ENCODE measurements at regions not wholly inside any gene's neighbourhood (a gene's known extent, or its start where the extent isn't known, plus 50 kb on each side); places are given as distances from the start of the nearest gene placed in this dataset.

GRCh38 chr5:2669259-2669658 is 82.2 kb downstream of the IRX2 start:
- dilution Hi-C loops (cut with MboI; ENCODE audit: extremely low pct_ligation_motif_present, low sequenced_read_pairs): no loop called here

GRCh38 chr5:2666081-2666480 is 85.4 kb downstream of the IRX2 start:
- DNase-seq (ENCODE audit: low read depth, low spot score) (no peak), FAIRE-seq (no peak)
- Histone ChIP-seq H3K27ac (ENCODE audit: insufficient read depth, low read depth, low read length) (no peak overlapping the region), H3K4me2 (ENCODE audit: insufficient read depth, low read length) (no peak overlapping the region), H3K9me1 (replicated peaks; ENCODE audit: control insufficient read depth, extremely low read depth, insufficient read depth, low read length) (no peaks in the 10 kb centered on the region), H3K4me3 (replicated peaks in 1 of 3; ENCODE audit: insufficient read depth in 1 of 3, low read depth in 1 of 3, low read length in 3 of 3) (no peak overlapping the region), H3K9ac (replicated peaks; ENCODE audit: extremely low read depth, insufficient read depth, low read length) (no peak overlapping the region), H3K36me3 (ENCODE audit: control insufficient read depth in 2 of 2, extremely low read depth in 1 of 2, insufficient read depth in 2 of 2, low read length in 2 of 2) (no peaks in the 10 kb centered on the region), H2AFZ (ENCODE audit: low read depth, low read length) (no peak overlapping the region), H3K27me3 (ENCODE audit: control insufficient read depth in 2 of 2, insufficient read depth in 2 of 2, low read length in 2 of 2) (no peaks in the 10 kb centered on the region), H4K20me1 (replicated peaks; ENCODE audit: control insufficient read depth, extremely low read depth, insufficient read depth, low read length) (no peaks in the 10 kb centered on the region), H3K9me3 (replicated peaks; ENCODE audit: control insufficient read depth, insufficient read depth, low read length) (peaks cover 9% of the 10 kb centered on the region), H3K4me1 (ENCODE audit: control insufficient read depth, extremely low read depth, insufficient read depth, low read length) (no peaks in the 10 kb centered on the region), H3K79me2 (ENCODE audit: control insufficient read depth, insufficient read depth, low read length) (no peaks in the 10 kb centered on the region)
- ChIA-PET POLR2A (no interaction called here), CTCF (no interaction called here)
- intact Hi-C loops (cut with micrococcal nuclease) (no loop called here), dilution Hi-C loops (cut with MboI; ENCODE audit: extremely low pct_ligation_motif_present, low sequenced_read_pairs) (no loop called here)
- no peak for TF ChIP-seq CTCF (IDR thresholded peaks at IDR 0.05; ENCODE audit: extremely low read depth in 1 of 2, insufficient read depth in 1 of 2, low read depth in 1 of 2, low read length in 2 of 2)
- no peak for TF ChIP-seq MAX (IDR thresholded peaks at IDR 0.05; ENCODE audit: insufficient read depth, insufficient read length)
- no TSS peak for BruUV-seq (replicated peaks)

More at GRCh38 chr5:2669259-2669658, 82.2 kb downstream of the IRX2 start:
- Histone ChIP-seq H3K4me2 (ENCODE audit: insufficient read depth, low read length) (no peak overlapping the region), H3K4me3 (replicated peaks in 1 of 3; ENCODE audit: insufficient read depth in 1 of 3, low read depth in 1 of 3, low read length in 3 of 3) (no peak overlapping the region), H3K79me2 (ENCODE audit: control insufficient read depth, insufficient read depth, low read length) (no peaks in the 10 kb centered on the region), H3K9me3 (replicated peaks; ENCODE audit: control insufficient read depth, insufficient read depth, low read length) (peaks cover 9% of the 10 kb centered on the region), H3K27ac (ENCODE audit: insufficient read depth, low read depth, low read length) (no peak overlapping the region), H3K9ac (replicated peaks; ENCODE audit: extremely low read depth, insufficient read depth, low read length) (no peak overlapping the region), H2AFZ (ENCODE audit: low read depth, low read length) (no peak overlapping the region), H3K27me3 (ENCODE audit: control insufficient read depth in 2 of 2, insufficient read depth in 2 of 2, low read length in 2 of 2) (no peaks in the 10 kb centered on the region), H3K4me1 (ENCODE audit: control insufficient read depth, extremely low read depth, insufficient read depth, low read length) (no peaks in the 10 kb centered on the region), H3K36me3 (ENCODE audit: control insufficient read depth in 2 of 2, extremely low read depth in 1 of 2, insufficient read depth in 2 of 2, low read length in 2 of 2) (no peaks in the 10 kb centered on the region), H4K20me1 (replicated peaks; ENCODE audit: control insufficient read depth, extremely low read depth, insufficient read depth, low read length) (no peaks in the 10 kb centered on the region), H3K9me1 (replicated peaks; ENCODE audit: control insufficient read depth, extremely low read depth, insufficient read depth, low read length) (no peaks in the 10 kb centered on the region)
- DNase-seq (ENCODE audit: low read depth, low spot score): no peak
- TF ChIP-seq CTCF (IDR thresholded peaks at IDR 0.05; ENCODE audit: extremely low read depth in 1 of 2, insufficient read depth in 1 of 2, low read depth in 1 of 2, low read length in 2 of 2): no peak
- FAIRE-seq: no peak
- ChIA-PET CTCF (no interaction called here), POLR2A (no interaction called here)
- intact Hi-C loops (cut with micrococcal nuclease): no loop called here
- no TSS peak for BruUV-seq (replicated peaks)

Measured in endothelial cell of umbilical vein (primary cell).